HepG2 (cell line): ENCODE measurements at regions not wholly inside any gene's neighbourhood (a gene's known extent, or its start where the extent isn't known, plus 50 kb on each side); places are given as distances from the start of the nearest gene placed in this dataset.
"Not testable (repeated sequence)": the region's sequence is repeated elsewhere in the genome, so short reads cannot be mapped to it uniquely, and the experiment has no call there.

Experiments used
- ATAC-seq: fragments of 200-7000 bp; cut with Tn5 transposase; 3 replicates; pipeline ENCODE4 v1.9.1; 2020; ENCODE audit warnings: mild to moderate bottlenecking, moderate library complexity
- BruUV-seq: library from RNA; stranded (reverse); fragments of 400-500 nt; replicated peaks from 2 replicates; lab custom pipeline; 2021; lab: Mats Ljungman, UMichigan
- CTCF ChIA-PET: fragments of 300-600 bp; formaldehyde crosslinking; extraction: SDS; loops from one replicate; lab custom pipeline; 2021; ENCODE audit warnings: low total read pairs, inconsistent platforms, low intra/inter-chr PET ratio; lab: Yijun Ruan, JAX
- POLR2A ChIA-PET: fragments of 350-600 bp; sonication (Branson Sonifier 250); formaldehyde crosslinking; loops from one replicate; lab custom pipeline; 2020; ENCODE audit warnings: antibody characterized with exemption, inconsistent platforms; lab: Yijun Ruan, JAX
- DNase-seq: peaks from one replicate; pipeline ENCODE4 v3.0.0-alpha.2; 2015; ENCODE audit warnings: low spot score
- FAIRE-seq: peaks from 3 replicates; lab custom pipeline; 2011; peaks lifted over from hg19 to GRCh38; lab: Jason Lieb, UNC
- H2AFZ ChIP-seq: one replicate; pipeline ENCODE4 v1.6.1; 2011; ENCODE audit warnings: low read length, inconsistent platforms
- H3K27ac ChIP-seq: fragments of 300-600 bp; 3 replicates; pipeline ENCODE4 v1.8.0; 2011; ENCODE audit warnings: mixed run types, mild to moderate bottlenecking, mixed read lengths, low read length, inconsistent platforms; ENCODE audit not compliant: insufficient read depth; ENCODE audit errors: extremely low read length
- H3K27me3 ChIP-seq, 2 experiments: fragments of 200-600 bp in 1 of 2; 2 replicates in 1 of 2; 3 replicates in 1 of 2; pipeline versions ENCODE4 v1.6.0 to v1.8.0; 2011; ENCODE audit warnings: low read length in 2 of 2, mild to moderate bottlenecking in 2 of 2, moderate library complexity in 2 of 2, inconsistent platforms in 1 of 2; ENCODE audit not compliant: insufficient read depth in 2 of 2, control insufficient read depth in 1 of 2
- H3K36me3 ChIP-seq, 2 experiments: fragments of 200-600 bp in 1 of 2; replicated peaks in 1 of 2; 2 replicates in 1 of 2; 3 replicates in 1 of 2; pipeline versions ENCODE4 v1.5.1 to v1.8.0; 2011; ENCODE audit warnings: low read length in 2 of 2, inconsistent platforms in 1 of 2; ENCODE audit not compliant: insufficient read depth in 2 of 2, control insufficient read depth in 1 of 2
- H3K4me1 ChIP-seq: 2 replicates; pipeline ENCODE4 v1.5.1; 2012; ENCODE audit warnings: low read length, inconsistent platforms; ENCODE audit not compliant: insufficient read depth
- H3K4me2 ChIP-seq: 2 replicates; pipeline ENCODE4 v1.6.0; 2011; ENCODE audit warnings: low read depth, low read length, inconsistent platforms
- H3K4me3 ChIP-seq, 3 experiments: fragments of 200-600 bp in 1 of 3; sonication (generic), shearing (Covaris generic) in 1 of 3; replicated peaks in 1 of 3; 2 replicates each; pipeline ENCODE4 v1.5.1; 2011 to 2016; ENCODE audit warnings: low read length in 3 of 3, inconsistent platforms in 2 of 3, low read depth in 2 of 3, mild to moderate bottlenecking in 2 of 3, control low read depth in 1 of 3, mixed read lengths in 1 of 3; ENCODE audit not compliant: insufficient read depth in 1 of 3
- H3K79me2 ChIP-seq: one replicate; pipeline ENCODE4 v1.6.1; 2011; ENCODE audit warnings: low read length, inconsistent platforms; ENCODE audit not compliant: insufficient read depth
- H3K9ac ChIP-seq: 2 replicates; pipeline ENCODE4 v1.6.0; 2011; ENCODE audit warnings: mild to moderate bottlenecking, low read depth, low read length, inconsistent platforms; ENCODE audit not compliant: insufficient read depth
- H3K9me3 ChIP-seq: 2 replicates; pipeline ENCODE4 v1.5.1; 2012; ENCODE audit warnings: mild to moderate bottlenecking, low read length
- H4K20me1 ChIP-seq: 2 replicates; pipeline ENCODE4 v1.6.0; 2011; ENCODE audit warnings: inconsistent platforms, mild to moderate bottlenecking, low read length, moderate library complexity; ENCODE audit not compliant: insufficient read depth
- ATF7 ChIP-seq, 2 experiments: fragments of 450-650 bp in 1 of 2; sonication (generic) in 1 of 2; formaldehyde crosslinking in 1 of 2; IDR thresholded peaks; 2 replicates each; pipeline versions ENCODE4 v1.4.0 to v1.6.1; 2016 to 2020; ENCODE audit warnings: antibody characterized with exemption in 1 of 2, mild to moderate bottlenecking in 1 of 2, missing genetic modification reagents in 1 of 2
- MAFF ChIP-seq: IDR thresholded peaks from 2 replicates; pipeline ENCODE4 v1.6.1; 2011; ENCODE audit warnings: low read depth, low read length, improper control_type of control experiment
- MAFK ChIP-seq, 2 experiments: IDR thresholded peaks in 1 of 2; conservative IDR thresholded peaks in 1 of 2; 2 replicates each; pipeline ENCODE4 v1.6.1; 2011; ENCODE audit warnings: improper control_type of control experiment in 2 of 2, low read length in 2 of 2
- WGBS: methylation state at CpG from one replicate; pipeline ENCODE4 v1.1.6; 2017; ENCODE audit warnings: low lambda C conversion rate; 5-methylcytosine and 5-hydroxymethylcytosine counted together
- in situ Hi-C: cut with HindIII; loops from 2 replicates; pipeline ENCODE4 v1.10.0; 2017; ENCODE audit warnings: low pct_unique_long_range_greater_than_20kb; ENCODE audit not compliant: extremely low pct_ligation_motif_present
- intact Hi-C: fragments of 100-400 bp; cut with micrococcal nuclease; formaldehyde crosslinking; loops from one replicate; pipeline ENCODE4 v1.10.0; 2022; ENCODE audit not compliant: unreplicated experiment

GRCh38 chr10:47676102-47676501 lies 87.3 kb downstream of the SYT15B start:
- TF ChIP-seq MAFK (conservative IDR thresholded peaks at IDR 0.05 in 1 of 2, IDR thresholded peaks at IDR 0.05 in 1 of 2; ENCODE audit: low read length in 2 of 2) (peak; percentile 57 to 67), ATF7 (IDR thresholded peaks at IDR 0.05) (peak; percentile 75), MAFF (peak; percentile 69)
- POLR2A ChIA-PET; FAIRE-seq; TF ChIP-seq ATF7 (CRISPR knock-in tag; IDR thresholded peaks at IDR 0.05): not testable (repeated sequence)

GRCh38 chr10:47675577-47675976 lies 87.8 kb downstream of the SYT15B start:
- H3K9me3 ChIP-seq, H3K27ac ChIP-seq, BruUV-seq, H4K20me1 ChIP-seq, H3K27me3 ChIP-seq, in situ Hi-C loops, CTCF ChIA-PET, POLR2A ChIA-PET, ATAC-seq, DNase-seq, FAIRE-seq, H2AFZ ChIP-seq, H3K4me2 ChIP-seq, H3K79me2 ChIP-seq, H3K4me3 ChIP-seq, H3K9ac ChIP-seq, H3K36me3 ChIP-seq, intact Hi-C loops, H3K4me1 ChIP-seq: not testable (repeated sequence)

More at GRCh38 chr10:47676102-47676501, 87.3 kb downstream of the SYT15B start:
- H3K9ac ChIP-seq, in situ Hi-C loops, H3K4me1 ChIP-seq, H3K79me2 ChIP-seq, ATAC-seq, H3K4me2 ChIP-seq, H4K20me1 ChIP-seq, H2AFZ ChIP-seq, H3K36me3 ChIP-seq, H3K9me3 ChIP-seq, H3K4me3 ChIP-seq, H3K27ac ChIP-seq, BruUV-seq, DNase-seq, H3K27me3 ChIP-seq, intact Hi-C loops, CTCF ChIA-PET: not testable (repeated sequence)
- 95% methylated on average over 1 of the region's 1 CpG for WGBS

- CTCF ChIA-PET, H3K9ac ChIP-seq, in situ Hi-C loops, H3K9me3 ChIP-seq, H3K27me3 ChIP-seq, H3K4me2 ChIP-seq, H2AFZ ChIP-seq, H3K36me3 ChIP-seq, H3K79me2 ChIP-seq, DNase-seq, H3K4me1 ChIP-seq, H4K20me1 ChIP-seq, H3K27ac ChIP-seq, POLR2A ChIA-PET, H3K4me3 ChIP-seq, BruUV-seq, FAIRE-seq, intact Hi-C loops: not testable (repeated sequence)
- peak; percentile 53; the same call in 2 of the 3 replicates for ATAC-seq
- no CpG with 5 or more reads among the region's 1 CpG for WGBS
Measured at GRCh38 chr10:47673128-47673527, 90.3 kb downstream of the SYT15B start.

GRCh38 chr10:47670857-47671256 lies 92.5 kb downstream of the SYT15B start:
- DNase-seq, FAIRE-seq, BruUV-seq: not testable (repeated sequence)

More at GRCh38 chr10:47670857-47671256, 92.5 kb downstream of the SYT15B start:
- in situ Hi-C loops, H4K20me1 ChIP-seq, intact Hi-C loops, ATAC-seq, H2AFZ ChIP-seq, H3K27ac ChIP-seq, H3K4me2 ChIP-seq, H3K4me3 ChIP-seq, CTCF ChIA-PET, H3K79me2 ChIP-seq, H3K9me3 ChIP-seq, H3K4me1 ChIP-seq, H3K27me3 ChIP-seq, H3K9ac ChIP-seq, H3K36me3 ChIP-seq, POLR2A ChIA-PET: not testable (repeated sequence)
- 100% methylated on average over 1 of the region's 2 CpGs for whole genome bisulfite sequencing
